ENCODE measurements at regions not wholly inside any gene's neighbourhood (a gene's known extent, or its start where the extent isn't known, plus 50 kb on each side); places are given as distances from the start of the nearest gene placed in this dataset.
"Not testable (repeated sequence)": the region's sequence is repeated elsewhere in the genome, so short reads cannot be mapped to it uniquely, and the experiment has no call there.

DNA sequence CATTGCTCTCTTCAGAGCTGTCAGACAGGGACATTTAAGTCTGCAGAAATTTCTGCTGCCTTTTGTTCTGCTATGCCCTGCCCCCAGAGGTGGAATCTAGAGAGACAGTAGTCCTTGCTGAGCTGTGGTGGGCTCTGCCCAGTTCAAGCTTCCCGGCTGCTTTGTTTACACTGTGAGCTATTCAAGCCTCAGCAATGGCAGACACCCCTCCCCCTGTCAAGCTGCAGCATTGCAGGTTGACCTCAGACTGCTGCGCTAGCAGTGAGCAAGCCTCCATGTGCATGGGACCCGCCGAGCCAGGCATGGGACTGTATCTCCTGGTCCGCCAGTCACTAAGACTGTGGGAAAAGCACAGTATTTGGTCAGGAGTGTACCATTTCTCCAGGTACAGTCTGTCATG, 53.6 kb upstream of the MAPK10 start:
- in situ Hi-C loops (cut with MboI; ENCODE audit: low sequenced_read_pairs) = not testable (repeated sequence)

DNA sequence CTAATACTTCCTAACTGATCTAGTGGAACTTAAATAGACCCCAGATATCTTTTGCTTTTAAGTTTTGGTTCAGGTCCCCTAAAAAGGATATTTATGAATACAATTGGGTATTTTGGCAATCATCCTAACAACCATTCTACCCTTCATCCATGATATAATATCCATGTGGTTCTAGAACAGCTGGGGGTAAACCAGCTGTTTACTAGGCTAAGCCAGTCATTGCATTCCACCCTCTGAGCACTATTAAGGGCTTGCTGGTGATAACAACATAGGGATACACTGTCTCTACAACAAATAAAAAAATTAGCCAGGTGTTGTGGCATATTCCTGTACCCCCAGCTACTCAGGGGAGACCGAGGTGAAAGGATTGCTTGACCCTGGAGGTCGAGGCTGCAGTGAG, 54.8 kb upstream of the MAPK10 start:
- in situ Hi-C loops (cut with MboI; ENCODE audit: low sequenced_read_pairs) = no loop called here

DNA sequence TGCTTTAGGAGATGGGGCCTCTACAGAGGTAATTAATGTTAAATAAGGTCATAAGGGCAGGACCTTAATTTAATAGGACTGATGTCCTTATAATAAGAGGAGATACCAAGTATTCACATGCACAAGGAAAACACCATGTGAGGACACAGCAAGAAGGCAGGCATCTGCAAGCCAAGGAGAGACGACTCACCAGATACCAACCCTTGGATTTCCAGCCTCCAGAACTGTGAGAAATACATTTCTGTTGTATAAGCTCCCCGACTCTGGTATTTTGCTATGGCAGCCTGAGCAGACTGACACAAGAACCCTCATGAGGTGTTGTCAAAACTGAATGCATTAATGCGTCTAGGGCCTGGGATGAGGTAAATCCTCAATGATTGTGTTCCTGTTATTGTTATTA, 56.2 kb upstream of the MAPK10 start:
- in situ Hi-C loops (cut with MboI; ENCODE audit: low sequenced_read_pairs) = no loop called here

DNA sequence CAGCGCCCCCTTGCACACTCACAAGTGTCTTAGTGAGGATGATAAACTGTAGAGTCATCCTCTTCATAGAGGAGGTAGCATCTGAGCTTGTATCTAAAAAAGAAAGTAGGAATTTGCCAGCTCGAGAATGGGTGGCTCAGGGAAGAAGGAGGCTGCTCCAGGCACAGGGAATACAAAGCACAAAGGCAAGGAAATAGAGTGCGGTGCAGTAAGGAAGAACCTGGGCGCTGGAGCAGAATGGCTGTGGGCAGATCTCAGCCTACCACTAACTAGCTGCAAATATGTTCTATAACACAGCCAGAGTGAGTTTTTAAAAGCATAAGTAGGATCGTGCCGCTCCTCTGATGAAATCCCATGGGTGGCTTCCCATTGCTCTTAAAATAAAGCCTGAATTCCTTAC, 61.6 kb upstream of the MAPK10 start:
- in situ Hi-C loops (cut with MboI; ENCODE audit: low sequenced_read_pairs) = no loop called here

DNA sequence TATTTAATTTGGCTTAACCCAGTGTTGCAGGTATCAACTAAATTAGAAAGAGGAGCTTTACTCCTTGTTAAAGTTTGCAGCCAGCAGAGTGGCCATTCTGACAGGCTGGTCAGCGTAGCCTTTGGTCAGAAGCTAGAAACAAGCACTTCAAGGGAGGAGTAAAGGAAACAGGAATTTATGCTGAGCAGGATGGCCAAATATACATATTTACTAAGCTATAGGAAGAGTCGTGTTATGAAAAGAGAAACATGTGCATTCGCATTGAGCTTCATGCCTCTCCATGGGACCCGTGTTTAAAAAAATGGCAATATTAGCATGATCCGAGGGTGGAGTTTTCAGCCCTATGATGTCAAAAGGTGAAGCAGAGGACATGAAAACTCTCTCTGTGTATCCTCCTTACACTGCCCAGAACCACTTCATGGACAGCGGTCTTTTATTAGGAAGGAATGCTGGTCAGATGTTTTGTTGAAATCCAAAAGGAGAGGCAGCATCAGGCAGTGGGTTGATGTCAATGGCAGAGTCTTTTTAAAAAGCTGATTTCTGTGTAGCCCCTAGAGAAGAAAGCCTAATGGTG, 71.8 kb upstream of the MAPK10 start:
- in situ Hi-C loops (cut with MboI; ENCODE audit: low sequenced_read_pairs) = no loop called here

DNA sequence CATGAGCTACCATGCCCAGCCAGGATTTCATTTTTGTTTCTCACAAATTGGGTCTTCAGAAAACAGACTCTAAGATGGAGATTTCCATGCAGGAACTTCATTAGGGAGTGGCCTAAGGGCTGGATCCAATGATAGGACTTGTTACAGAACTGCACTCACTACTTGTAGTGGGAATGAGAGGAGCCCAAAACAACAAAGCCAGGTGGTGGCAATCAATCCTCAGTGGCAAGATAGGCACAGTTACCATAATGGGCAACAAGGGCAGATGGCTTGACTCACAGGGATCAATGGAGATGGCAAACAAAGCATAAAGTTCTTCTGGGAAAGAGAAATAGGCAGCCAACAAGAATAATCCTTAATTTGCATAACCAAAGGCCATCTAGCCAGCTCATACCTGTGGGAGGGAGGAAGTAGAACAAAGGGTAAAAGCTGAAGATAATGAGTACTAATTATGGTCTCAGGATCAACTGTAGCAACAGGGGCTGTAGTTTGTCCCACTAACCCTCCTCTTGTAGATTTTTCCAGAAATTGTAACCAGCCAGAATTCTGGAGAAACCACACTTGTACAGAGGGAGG, 72.8 kb upstream of the MAPK10 start:
- in situ Hi-C loops (cut with MboI; ENCODE audit: low sequenced_read_pairs) = no loop called here

DNA sequence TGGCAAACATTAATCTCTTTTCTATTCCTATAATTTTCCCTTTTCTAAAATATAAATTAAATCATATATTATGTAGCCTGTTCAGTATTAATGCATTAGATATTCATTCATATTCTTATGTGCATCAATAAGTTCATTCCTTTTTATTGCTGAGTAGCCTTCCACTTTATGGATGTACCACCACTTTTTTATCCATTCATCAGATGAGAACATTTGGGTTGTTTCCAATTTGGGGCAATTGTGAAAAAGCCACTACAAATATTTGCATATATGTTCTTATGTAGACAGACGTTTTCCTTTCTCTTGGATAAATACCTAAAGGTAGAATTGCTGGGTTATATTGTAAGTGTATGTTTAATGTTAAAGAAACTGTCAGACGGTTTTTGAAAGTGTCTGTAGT, 79.4 kb upstream of the MAPK10 start:
- in situ Hi-C loops (cut with MboI; ENCODE audit: low sequenced_read_pairs) = no loop called here

DNA sequence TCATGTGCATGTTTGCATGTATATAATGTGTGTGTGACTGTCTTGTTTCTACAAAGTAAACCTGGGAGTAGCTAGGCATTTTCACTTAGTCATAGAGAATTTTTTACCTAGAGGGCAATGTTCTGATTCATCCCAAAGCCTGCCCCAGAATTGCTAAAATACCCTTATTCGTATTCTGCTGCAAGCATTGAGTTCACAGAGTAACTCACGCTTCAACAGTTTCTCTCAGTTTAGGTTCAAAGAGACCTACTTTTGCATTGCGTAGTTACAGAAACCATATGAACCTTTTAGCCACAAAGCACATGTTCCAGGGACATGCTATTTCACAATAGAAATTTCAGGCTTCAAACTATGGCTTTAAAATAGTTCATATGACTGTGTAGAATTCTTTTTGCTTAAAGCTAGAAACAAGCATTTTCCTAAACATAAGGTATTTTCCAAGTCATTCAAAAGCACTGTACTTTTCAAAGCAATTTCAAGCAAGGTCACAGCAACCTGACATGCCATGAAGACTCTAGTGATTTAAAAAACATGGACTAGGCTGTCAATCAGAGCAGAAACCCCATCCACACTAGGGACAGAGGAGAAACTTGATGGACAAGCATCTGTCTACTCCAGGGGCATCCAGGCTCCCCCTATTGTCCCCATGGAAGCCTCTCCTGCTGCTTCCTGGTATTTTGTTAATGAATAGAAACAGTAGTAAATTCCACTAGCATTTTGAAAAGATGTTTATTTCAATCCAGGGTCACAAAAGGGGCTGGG, 81.5 kb upstream of the MAPK10 start:
- in situ Hi-C loops (cut with MboI; ENCODE audit: low sequenced_read_pairs) = no loop called here

DNA sequence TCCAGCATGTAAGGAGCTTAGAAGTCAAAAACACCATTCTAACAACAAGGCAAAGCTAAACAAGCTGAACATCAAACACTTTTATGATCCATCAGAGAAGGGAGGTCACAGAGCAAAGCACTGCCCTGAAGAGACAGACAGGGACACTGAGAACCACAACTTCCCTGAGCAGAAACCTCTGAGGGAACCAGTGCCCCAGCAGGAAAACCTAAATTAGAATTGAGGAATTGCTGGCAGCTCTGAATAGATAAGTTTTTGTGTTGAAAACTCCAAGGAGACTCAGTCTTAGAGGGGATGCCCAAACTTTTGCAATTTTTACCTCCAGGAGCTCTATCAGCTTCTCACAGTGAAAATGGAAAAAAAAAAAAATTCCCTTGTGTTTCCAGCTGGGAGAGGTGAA, 83.0 kb upstream of the MAPK10 start:
- in situ Hi-C loops (cut with MboI; ENCODE audit: low sequenced_read_pairs) = no loop called here

DNA sequence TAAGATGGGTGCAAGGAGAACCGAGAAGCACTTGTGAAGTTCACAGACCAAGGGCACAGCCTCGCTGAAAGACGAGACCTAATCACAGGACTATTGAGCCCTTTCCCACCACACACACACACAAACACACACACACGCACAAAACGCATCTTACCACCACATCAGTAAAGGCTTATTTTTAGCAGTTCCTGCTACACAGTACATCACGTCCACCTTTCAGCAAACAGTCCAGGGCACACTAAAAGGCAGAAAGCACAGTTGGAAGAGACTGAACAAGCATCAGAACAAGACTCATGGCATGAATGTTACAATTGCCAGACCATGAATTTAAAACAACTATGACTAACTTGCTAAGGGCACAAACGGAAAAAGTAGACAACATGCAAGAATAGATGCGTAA, 83.6 kb upstream of the MAPK10 start:
- in situ Hi-C loops (cut with MboI; ENCODE audit: low sequenced_read_pairs) = no loop called here

DNA sequence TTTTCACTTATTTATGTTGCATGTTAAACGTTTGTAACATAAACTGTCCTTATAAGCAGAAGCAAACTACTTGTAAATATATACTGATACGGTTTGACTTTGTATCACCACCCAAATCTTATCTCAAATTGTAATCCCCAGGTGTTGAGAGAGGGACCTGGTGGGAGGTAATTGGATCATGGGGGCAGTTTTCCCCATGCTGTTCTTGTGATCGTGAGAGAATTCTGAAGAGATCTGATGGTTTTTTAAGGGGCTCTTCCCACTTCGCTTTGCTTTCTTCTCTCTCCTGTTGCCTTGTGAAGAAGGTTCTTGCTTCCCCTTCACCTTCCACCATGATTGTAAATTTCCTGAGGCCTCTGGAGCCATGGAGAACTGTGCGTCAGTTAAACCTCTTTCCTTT, 87.1 kb upstream of the MAPK10 start:
- in situ Hi-C loops (cut with MboI; ENCODE audit: low sequenced_read_pairs) = no loop called here

DNA sequence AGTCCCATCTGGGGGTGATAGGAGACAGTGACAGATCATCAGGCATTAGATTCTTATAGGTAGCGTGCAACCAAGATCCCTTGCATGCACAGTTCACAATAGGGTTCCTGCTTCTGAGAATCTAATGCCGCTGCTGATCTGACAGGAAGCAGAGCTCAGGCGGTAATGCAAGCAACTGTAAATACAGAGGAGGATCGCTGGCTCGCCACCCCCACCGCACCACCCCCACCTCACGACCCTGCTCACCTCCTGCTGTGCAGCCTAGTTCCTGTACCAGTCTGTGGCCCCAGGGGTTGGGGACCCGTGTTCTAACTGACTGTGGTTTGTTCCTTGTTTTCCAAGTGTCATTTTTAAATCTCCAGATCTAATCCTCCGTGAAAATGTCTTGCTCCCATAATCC, 89.0 kb upstream of the MAPK10 start:
- in situ Hi-C loops (cut with MboI; ENCODE audit: low sequenced_read_pairs) = no loop called here

DNA sequence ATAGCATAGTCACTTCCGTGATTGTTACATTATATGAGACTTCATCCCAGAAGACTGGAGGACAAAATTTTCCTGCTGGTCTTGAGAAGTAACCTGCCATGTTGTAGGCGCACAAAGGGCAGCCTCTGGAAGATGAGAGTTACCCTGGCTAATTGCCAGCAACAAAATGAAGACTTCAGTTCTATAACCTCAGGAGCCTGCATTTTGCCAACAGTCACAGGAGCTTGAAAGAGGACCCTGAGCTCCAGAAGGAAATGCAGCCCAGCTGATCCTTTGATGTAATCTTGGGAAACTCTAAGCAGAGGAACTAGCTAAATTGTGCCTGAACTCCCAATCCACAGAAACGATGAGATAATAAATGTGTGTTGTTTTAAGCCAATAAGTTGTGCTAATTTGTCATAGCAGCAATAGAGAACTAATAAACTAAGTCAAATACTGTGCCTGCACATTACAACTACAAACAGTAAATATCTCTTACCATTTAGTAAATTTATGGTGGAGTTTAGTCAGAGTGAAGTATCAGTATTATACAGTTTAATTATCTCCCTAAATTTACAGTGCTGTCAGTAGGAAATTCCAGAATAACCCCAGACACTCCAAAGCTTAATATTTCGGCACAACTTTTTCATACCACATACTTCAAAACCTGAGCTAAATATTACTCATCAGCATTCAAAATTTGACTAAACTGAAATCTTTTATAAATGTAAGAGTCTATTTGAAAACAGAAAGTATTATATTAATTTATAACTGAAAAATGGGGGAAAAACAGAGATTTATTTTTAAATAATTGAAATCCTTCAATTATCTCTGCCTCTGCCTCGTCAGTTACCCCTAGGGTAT, 90.1 kb upstream of the MAPK10 start:
- in situ Hi-C loops (cut with MboI; ENCODE audit: low sequenced_read_pairs) = no loop called here

DNA sequence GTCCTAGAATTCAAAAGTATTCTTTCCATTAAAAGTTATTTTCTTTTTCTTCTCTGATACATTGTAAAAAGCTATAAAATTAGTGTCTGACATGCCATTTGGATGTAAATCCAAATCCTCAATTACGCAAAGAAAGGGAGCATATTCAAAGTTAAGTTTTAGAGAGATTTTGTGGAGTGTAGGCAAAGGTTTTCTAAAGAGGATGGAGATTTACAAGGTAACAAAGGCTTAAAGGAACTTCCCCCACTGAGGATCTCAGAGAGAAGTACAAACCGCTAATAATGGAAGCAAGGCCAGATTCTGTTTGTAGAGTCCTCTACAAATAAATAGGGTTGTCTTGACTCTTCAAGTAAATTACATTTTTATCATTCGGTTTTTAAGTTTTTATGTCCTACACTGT, 91.0 kb upstream of the MAPK10 start:
- in situ Hi-C loops (cut with MboI; ENCODE audit: low sequenced_read_pairs) = no loop called here

DNA sequence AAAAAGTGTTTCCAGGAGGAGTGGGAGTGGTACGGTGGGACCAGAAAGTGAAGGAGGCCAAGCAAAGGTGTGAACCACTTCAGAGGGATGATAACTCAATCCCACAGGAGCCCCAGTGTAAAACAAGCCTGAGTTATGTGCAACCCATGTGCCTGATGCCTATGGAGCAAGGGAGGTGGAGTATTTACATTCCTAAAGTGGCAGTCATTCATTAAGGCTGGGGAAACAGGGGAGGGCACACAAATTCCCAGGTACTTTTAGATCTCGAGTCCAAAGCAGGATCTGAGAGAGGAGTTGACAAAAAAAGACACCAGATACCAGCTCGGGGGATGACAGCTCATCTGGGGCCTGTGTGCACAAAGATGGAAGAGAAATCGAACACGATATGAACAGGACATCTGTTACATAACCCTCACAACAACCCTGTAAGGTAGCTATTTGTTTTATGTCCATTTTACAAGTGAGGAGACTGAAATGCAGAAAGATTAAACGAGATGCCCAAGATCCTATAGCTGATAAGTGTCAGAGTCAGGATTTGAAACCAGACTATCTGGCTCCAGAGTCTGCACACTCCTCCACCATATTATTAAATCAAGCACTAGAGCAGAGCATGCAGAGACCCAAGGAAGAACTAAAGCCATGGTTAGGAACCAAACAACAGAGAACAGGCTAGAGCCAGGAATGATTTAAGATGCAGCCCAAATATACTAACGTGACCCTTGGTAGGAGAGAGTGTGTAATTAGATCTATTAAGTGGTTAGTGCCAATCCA, 91.9 kb upstream of the MAPK10 start:
- in situ Hi-C loops (cut with MboI; ENCODE audit: low sequenced_read_pairs) = no loop called here

DNA sequence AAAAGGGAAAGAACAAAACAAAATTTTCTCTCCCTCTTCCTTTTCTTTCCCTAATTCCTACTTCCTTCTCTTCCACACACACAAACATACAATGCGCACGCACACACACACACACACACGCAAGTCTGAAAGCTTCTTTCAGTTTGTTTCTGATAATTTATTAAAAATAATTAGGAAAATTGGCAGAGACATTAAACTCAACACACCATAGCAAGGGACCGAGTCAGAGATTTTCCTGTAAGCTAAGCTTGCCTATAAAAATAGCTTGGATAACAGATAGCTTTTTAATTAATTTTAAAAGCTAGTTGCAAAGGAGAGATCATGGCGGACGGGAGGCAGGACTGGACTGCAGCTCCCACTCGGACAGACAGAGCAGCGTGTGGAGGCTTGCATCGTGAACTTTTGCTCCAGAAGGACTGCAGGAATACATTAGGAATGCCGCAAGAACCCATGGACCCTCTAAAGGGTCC, 92.6 kb upstream of the MAPK10 start:
- in situ Hi-C loops (cut with MboI; ENCODE audit: low sequenced_read_pairs) = no loop called here

DNA sequence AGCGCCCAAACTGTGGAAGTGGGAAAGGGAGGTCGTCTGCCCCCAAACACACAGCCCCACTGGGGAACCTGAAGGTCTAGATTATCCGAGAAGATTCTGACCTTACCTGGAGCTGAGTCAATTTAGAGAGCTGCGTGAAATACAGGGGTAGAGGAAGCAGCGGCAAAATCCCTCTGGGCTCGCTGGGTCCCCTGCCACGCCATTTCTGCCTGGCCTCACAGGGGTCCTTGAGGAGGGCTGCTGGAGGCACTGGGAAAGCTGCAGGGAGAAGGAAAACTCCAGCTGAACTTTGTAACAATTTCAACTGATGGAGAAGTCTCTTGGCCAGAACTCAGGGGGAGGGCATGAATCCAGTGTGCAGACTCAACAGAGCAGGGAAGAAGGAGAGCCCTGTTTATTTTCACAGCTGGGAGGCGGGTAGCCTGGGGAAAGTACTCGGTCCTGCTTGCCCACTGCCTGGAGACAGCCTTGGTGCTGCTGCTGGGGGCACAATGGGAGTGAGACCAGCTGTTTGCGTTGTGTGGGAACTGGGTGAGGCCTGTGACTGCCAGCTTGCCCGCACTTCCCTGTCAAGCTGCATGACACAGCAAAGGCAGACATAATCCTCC, 93.2 kb upstream of the MAPK10 start:
- in situ Hi-C loops (cut with MboI; ENCODE audit: low sequenced_read_pairs) = no loop called here

DNA sequence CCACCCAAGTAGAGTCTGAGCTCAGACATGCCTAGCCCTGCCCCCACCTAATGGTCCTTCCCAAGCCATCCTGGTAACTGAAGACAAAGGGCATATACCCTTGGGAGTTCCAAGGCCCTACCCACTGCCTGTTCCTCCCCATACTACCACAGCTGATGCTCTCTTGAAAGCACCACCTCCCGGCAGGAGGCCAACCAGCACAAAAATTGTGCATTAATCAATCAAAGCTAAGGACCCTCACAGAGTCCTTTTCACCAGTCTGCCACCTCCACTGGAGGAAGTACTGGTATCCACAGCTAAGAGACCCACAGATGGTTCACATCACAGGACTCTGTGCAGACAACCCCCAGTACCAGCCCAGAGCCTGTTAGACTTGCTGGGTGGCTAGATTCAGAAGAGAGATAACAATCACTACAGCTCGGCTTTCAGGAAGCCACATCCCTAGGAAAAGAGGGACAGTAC, 93.8 kb upstream of the MAPK10 start:
- in situ Hi-C loops (cut with MboI; ENCODE audit: low sequenced_read_pairs) = not testable (repeated sequence)

DNA sequence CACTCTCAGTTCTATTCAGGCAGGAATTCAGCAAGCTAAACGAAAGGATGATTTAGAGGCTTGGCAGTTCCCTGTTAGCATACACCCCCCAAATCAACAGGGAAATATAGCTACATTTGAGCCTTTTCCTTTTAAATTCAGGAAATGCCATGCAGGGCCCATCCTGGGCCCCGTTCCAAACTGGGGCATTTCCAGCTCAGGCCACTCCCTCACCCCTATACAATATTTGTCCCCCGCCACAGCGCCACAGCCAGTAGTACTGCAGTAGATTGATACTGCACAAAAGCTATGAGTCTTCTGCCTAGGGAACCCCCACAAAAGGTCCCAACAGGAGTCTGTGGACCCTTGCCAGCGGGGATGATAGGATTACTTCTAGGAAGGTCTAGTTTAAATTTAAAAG, 102.0 kb upstream of the MAPK10 start:
- in situ Hi-C loops (cut with MboI; ENCODE audit: low sequenced_read_pairs) = no loop called here

DNA sequence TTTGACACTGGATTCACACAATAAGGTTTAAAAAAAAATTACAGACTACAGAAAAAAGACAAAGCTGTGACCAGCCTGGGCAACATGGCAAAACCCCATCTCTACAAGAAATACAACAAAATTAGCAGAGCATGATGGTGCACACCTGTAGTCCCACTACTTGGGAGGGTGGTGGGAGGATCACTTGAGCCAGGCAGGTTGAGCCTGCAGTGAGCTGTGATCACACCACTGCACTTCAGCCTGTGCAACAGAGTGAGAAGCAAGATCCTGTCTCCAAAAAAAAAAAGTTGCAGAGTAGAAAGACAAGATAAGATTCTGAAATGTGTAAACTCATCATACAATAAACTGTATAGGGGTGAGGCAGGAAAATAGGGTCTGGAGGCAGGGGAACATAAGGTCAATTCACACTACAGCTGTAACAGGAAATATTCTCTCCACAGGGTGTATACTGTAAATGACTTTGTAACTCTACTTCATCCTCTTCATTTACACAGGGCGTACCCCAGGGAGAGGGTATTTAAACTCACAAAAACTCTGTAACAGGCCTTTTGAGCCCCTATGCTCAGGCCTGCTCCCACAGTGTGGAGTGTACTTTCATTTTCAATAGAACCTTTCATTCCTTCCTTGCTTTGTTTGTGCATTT, 112.6 kb upstream of the MAPK10 start:
- in situ Hi-C loops (cut with MboI; ENCODE audit: low sequenced_read_pairs) = no loop called here
